ENCODE measurements at regions not wholly inside any gene's neighbourhood (a gene's known extent, or its start where the extent isn't known, plus 50 kb on each side); places are given as distances from the start of the nearest gene placed in this dataset.

DNA sequence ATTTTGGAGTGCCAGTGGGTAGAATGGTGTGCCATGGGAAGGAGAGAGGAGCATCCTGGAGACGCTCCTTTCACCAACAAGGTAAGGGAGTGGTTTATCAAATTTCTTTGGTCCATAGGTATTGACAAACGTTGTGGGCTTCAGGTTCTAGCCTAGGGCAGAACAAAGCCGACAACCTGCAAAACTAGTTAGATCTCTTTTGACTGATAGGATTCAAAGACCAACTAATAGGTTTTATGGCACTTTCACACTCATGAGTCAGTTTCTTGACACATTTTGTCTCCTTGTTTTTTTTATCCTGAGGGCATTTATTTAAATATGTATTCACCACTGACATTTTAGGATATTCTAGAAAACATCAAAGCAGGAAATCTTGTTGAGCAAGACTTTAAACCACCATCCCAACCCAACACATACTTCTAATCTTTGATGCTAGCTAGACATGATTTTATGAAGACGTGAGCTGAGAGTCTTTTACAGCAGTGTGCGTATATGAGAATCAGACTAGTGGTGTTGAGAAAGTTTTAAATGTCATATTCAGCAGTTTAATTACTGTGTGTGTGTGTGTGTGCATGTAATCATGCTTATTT lies 370.4 kb upstream of the HSF2 start:
- no peak for TF ChIP-seq EP300 (IDR thresholded peaks at IDR 0.05)
- no peak for TF ChIP-seq CTCF (IDR thresholded peaks at IDR 0.05)

Measured in ovary (tissue), 3 donors.